Prostate gland (tissue), 2 donors: ENCODE measurements at regions not wholly inside any gene's neighbourhood (a gene's known extent, or its start where the extent isn't known, plus 50 kb on each side); places are given as distances from the start of the nearest gene placed in this dataset.

Source experiments
- DNase-seq: peaks from one replicate; pipeline ENCODE4 v3.0.0-alpha.2; 2019; ENCODE audit warnings: low spot score
- H3K27ac ChIP-seq, 2 donors: fragments of 200-600 bp; sonication (generic); 2 replicates each; pipeline ENCODE4 v1.5.1; 2017 to 2019
- H3K27me3 ChIP-seq: fragments of 200-600 bp; sonication (generic); replicated peaks from 2 replicates; pipeline ENCODE4 v1.5.1; 2019; ENCODE audit not compliant: insufficient read depth
- H3K36me3 ChIP-seq, 2 donors: fragments of 200-600 bp; sonication (generic); 1 replicate in 1 of 2; 2 replicates in 1 of 2; pipeline versions ENCODE4 v1.5.1 to v1.8.1; 2017 to 2019
- H3K4me1 ChIP-seq: fragments of 200-600 bp; sonication (generic); replicated peaks from 2 replicates; pipeline ENCODE4 v1.5.1; 2019
- H3K4me3 ChIP-seq, 2 donors: fragments of 200-600 bp; sonication (generic); 2 replicates each; pipeline ENCODE4 v1.5.1; 2017 to 2019
- H3K9me3 ChIP-seq: fragments of 200-600 bp; sonication (generic); 2 replicates; pipeline ENCODE4 v1.5.1; 2017
- CTCF ChIP-seq, 4 experiments: fragments of 200-600 bp in 2 of 4; fragments of 450-650 bp in 2 of 4; sonication (generic) in 2 of 4; IDR thresholded peaks; 1 replicate in 3 of 4; 2 replicates in 1 of 4; pipeline ENCODE4 v1.5.1; 2016 to 2019; ENCODE audit warnings: antibody characterized with exemption in 4 of 4, mild to moderate bottlenecking in 2 of 4, moderate library complexity in 2 of 4
- POLR2A ChIP-seq: fragments of 450-650 bp; IDR thresholded peaks from one replicate; pipeline ENCODE4 v1.6.1; 2016; ENCODE audit warnings: antibody characterized with exemption, mild to moderate bottlenecking
- POLR2AphosphoS5 ChIP-seq: sonication (generic); formaldehyde crosslinking; IDR thresholded peaks from one replicate; pipeline ENCODE4 v1.6.1; 2017; ENCODE audit warnings: antibody characterized with exemption
- WGBS: methylation state at CpG from one replicate; pipeline ENCODE4 v1.1.5; 2018; 5-methylcytosine and 5-hydroxymethylcytosine counted together
- intact Hi-C: fragments of 100-400 bp; cut with DNase I; formaldehyde crosslinking; loops from one replicate; pipeline ENCODE4 v1.14.2; 2022

GRCh38 chr2:203646266-203646864, 60.1 kb upstream of the CD28 start:
- H3K27ac ChIP-seq = no peak overlapping the region
- TF ChIP-seq POLR2A = no peak
- no peak for TF ChIP-seq POLR2AphosphoS5
- TF ChIP-seq CTCF (IDR thresholded peaks at IDR 0.05) = no peak
- WGBS = 96% methylated on average over 9 of the region's 10 CpGs

GRCh38 chr2:203646961-203647360, 59.5 kb upstream of the CD28 start:
- WGBS = 95% methylated on average over 5 of the region's 5 CpGs
- intact Hi-C loops = no loop called here
- H3K27ac ChIP-seq = no peak overlapping the region
- TF ChIP-seq POLR2AphosphoS5 (no peak), POLR2A (no peak), CTCF (IDR thresholded peaks at IDR 0.05) (no peak)
- H3K4me1 ChIP-seq = peaks cover 14% of the 10 kb centered on the region
- H3K36me3 ChIP-seq = no peaks in the 10 kb centered on the region
- no peaks in the 10 kb centered on the region for H3K27me3 ChIP-seq
- no peaks in the 10 kb centered on the region for H3K9me3 ChIP-seq
- no peak for DNase-seq
- no peak overlapping the region for H3K4me3 ChIP-seq

More at GRCh38 chr2:203646266-203646864, 60.1 kb upstream of the CD28 start:
- H3K36me3 ChIP-seq = no peaks in the 10 kb centered on the region
- no peak for DNase-seq
- peaks cover 12% of the 10 kb centered on the region for H3K4me1 ChIP-seq
- H3K27me3 ChIP-seq = no peaks in the 10 kb centered on the region
- intact Hi-C loops = no loop called here
- H3K4me3 ChIP-seq = no peak overlapping the region
- H3K9me3 ChIP-seq = no peaks in the 10 kb centered on the region

- Histone ChIP-seq H3K27ac (no peak overlapping the region), H3K9me3 (no peaks in the 10 kb centered on the region), H3K4me3 (no peak overlapping the region), H3K36me3 (no peaks in the 10 kb centered on the region), H3K27me3 (no peaks in the 10 kb centered on the region), H3K4me1 (peaks cover 14% of the 10 kb centered on the region)
- DNase-seq = no peak
- intact Hi-C loops = no loop called here
- WGBS = 98% methylated on average over 1 of the region's 1 CpG
- TF ChIP-seq CTCF (IDR thresholded peaks at IDR 0.05) (no peak), POLR2AphosphoS5 (no peak), POLR2A (no peak)
Measured at GRCh38 chr2:203647579-203647978, 58.9 kb upstream of the CD28 start.

- Histone ChIP-seq H3K27me3 (no peaks in the 10 kb centered on the region), H3K9me3 (no peaks in the 10 kb centered on the region), H3K36me3 (no peaks in the 10 kb centered on the region), H3K4me1 (peaks cover 14% of the 10 kb centered on the region), H3K4me3 (no peak overlapping the region), H3K27ac (peak overlapping the region; percentile 41 to 74)
- intact Hi-C loops = no loop called here
- WGBS = 31% methylated on average over 2 of the region's 2 CpGs
- no peak for TF ChIP-seq POLR2A
- TF ChIP-seq POLR2AphosphoS5 = peak; percentile 88
- peak; percentile 72 for DNase-seq
Measured at GRCh38 chr2:203648273-203648672, 58.2 kb upstream of the CD28 start.

GRCh38 chr2:203649176-203649814, 57.1 kb upstream of the CD28 start:
- Histone ChIP-seq H3K9me3 (no peaks in the 10 kb centered on the region), H3K27ac (peak overlapping the region; percentile 61 to 74), H3K4me1 (peaks cover 14% of the 10 kb centered on the region), H3K36me3 (no peaks in the 10 kb centered on the region), H3K4me3 (no peak overlapping the region), H3K27me3 (no peaks in the 10 kb centered on the region)
- DNase-seq = no peak
- 69% methylated on average over 4 of the region's 4 CpGs for WGBS
- intact Hi-C loops = no loop called here
- TF ChIP-seq CTCF (IDR thresholded peaks at IDR 0.05) (no peak), POLR2A (no peak), POLR2AphosphoS5 (no peak)
